ENCODE measurements at regions not wholly inside any gene's neighbourhood (a gene's known extent, or its start where the extent isn't known, plus 50 kb on each side); places are given as distances from the start of the nearest gene placed in this dataset.
A peak's percentile ranks its signal among the peaks of the same experiment; 100 is the strongest.
"Not testable (repeated sequence)": the region's sequence is repeated elsewhere in the genome, so short reads cannot be mapped to it uniquely, and the experiment has no call there.

DNA sequence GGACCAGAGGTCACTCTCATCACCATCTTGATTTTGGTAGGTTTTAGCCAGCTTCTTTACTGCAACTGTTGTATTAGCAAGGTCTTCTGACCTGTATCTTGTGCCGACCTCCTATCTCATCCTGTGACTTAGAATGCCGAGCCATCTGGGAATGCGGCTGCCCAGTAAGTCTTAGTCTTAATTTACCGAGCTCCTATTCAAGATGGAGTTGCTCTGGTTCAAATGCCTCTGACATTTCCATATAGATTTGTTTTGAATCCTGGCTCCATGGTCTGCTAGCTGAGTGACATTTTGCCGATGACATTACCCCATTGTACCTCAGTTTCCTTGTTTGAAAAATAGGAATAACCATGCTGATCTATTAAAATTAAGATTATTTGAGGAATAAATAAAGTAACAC lies 193.9 kb upstream of the HMCN1 start:
- no peak for DNase-seq (ENCODE audit: low read depth in 3 of 3)

DNA sequence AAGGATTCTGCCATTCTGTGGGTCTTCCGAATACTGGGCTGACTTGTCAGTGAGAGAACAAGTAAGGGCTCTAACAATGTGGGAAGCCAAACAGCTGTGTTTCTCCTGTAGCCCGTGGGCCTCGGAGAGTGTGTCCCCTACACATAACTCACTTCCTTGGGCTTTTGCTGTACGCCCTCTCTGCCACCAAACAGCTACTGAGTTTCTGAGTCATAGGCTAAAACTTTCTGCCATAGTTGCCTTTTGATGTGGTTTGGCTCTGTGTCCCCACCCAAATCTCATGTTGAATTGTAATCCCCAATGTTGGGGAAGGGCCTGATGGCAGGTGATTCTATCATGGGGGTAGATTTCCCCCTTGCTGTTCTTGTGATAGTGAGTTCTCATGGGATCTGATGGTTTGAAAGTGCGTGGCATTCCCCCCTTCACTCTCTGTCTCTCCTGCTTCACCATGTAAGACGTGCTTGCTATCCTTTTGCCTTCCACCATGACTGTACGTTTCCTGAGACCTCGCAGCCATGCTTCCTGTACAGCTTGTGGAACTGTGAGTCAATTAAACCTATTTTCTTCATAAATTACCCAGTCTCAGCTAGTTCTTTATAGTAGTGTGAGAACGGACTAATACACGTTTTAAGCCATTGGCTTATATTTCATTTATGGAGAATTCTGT lies 194.8 kb upstream of the HMCN1 start:
- DNase-seq (ENCODE audit: low read depth in 3 of 3): peak in 1 of 3 donors; percentile 8

DNA sequence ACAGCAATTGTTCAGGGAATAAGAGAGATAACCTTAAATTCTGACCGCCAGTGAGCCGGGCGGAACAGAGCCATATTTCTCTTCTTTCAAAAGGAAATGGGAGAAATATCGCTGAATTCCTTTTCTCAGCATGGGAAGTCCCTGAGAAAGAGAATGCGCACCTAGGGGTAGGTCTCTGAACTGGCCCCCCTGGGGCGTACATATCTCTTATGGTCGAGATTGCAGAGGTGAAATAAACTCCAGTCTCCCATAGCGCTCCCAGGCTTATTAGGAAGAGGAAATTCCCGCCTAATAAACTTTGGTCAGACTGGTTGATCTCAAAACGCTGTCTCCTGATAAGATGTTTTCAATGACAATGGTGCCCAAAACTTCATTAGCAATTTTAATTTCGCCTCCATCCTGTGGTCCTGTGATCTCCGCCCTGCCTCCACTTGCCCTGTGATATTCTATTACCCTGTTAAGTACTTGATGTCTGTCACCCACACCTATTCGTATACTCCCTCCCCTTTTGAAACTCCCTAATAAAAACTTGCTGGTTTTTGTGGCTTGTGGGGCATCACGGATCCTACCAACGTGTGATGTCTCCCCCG lies 195.8 kb upstream of the HMCN1 start:
- DNase-seq (ENCODE audit: low read depth in 3 of 3): not testable (repeated sequence)

DNA sequence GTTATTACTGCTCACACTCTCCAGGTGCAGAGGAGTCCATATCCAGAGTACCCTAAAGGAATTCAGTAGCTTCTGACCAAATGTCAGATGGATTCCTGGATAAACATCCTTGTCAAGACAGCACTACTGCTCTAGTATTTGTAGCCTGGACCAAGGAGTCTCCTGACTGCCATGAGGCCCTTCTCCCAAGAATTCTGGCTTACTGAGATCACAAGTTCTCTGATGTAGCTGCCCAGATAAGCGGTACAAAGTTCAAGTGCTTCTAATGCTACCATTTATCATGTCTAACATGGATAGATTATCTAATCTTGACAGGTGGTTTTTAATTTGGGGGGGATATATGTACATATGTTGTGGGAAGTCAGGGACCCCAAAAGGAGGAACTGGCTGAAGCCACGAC lies 196.6 kb upstream of the HMCN1 start:
- no peak for DNase-seq (ENCODE audit: low read depth in 3 of 3)

DNA sequence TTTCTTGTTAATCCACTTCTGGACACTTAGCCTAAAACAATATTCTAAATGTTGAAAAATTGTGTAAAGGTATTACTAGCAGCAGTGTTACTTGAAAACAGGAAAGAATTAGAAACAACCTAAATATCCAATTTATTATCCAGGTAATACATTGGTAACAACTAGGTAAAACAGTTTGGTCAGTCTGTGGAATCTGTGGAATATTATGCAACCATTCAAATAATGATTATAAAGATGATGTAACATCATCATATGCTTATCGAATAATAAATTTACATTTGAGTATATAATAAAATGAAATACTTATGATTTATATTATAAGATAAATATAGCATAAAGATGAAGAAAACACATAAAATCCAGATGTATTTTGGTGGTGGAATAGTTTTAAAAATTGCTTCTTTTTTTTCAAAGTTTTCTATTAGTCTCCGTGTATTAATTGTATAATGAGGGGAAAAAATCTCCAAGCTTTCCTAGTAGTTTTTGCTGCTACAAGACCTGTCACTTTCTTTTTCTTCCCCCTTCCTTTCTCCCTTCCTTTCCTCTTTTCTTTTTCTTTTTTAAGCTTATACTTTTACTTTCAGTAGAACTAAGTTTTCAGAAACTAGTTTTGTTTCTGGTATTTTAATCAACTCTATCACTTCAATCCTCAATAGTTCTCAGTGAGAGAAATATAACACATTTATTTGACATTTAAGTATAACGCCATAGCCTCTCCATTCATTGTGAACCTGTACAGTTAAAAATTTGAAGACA lies 197.8 kb upstream of the HMCN1 start:
- no peak for DNase-seq (ENCODE audit: low read depth in 3 of 3)

DNA sequence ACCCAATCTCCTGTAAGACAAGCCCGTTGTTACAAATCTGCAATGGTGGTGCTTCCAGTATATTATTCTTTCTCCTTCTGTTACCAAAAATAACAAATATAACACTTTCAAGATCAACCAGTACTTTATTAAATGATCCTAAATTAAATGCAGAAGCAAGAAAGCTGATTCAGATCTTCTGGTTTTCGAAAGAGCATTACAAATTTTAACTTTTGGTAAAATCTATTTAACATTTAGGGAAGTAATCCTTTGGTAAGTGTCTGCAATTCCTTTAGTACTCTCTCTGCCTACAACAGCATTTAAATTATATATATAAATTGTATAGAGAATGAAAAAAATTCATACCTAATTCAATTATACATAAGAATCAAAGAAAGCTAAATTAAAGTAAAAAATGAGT lies 198.6 kb upstream of the HMCN1 start:
- no peak for DNase-seq (ENCODE audit: low read depth in 3 of 3)

DNA sequence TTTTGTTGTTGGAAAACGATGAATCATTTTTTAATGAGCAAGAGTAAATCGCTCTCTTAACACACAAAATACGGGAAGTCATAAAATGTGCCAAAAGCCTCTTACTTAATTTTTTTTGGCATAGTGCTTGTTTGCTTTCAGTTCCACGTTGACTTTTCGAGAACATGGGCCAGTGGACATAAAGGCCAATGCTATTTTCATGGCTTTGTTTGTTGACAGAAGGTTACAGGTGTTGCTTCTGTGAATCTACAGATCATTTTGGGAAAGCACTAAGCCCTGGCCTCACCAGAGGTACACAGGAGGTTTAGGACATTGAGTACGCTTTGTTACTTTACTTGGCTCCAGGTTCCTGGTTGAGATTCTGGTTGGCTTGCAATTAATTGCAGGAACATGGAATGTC lies 199.4 kb upstream of the HMCN1 start:
- no peak for DNase-seq (ENCODE audit: low read depth in 3 of 3)

DNA sequence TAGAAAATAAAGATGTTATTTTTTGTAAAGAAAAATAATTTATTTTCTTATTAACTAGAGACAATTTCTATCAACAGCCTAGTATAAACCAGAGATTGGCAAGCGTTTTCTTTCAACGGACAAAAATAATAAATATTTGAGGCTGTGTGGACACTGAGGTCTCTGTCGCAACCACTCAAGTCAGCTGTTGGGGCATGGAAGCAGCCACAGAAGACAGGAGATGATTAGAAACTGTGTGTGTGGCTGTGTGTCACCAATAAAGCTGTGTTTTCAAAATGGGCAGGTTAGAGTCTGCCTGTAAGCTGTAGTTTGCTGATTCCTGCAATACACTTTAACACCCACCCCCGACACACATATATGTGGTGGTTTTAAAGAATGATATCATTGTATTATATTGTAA lies 200.6 kb upstream of the HMCN1 start:
- DNase-seq (ENCODE audit: low read depth in 3 of 3): no peak

DNA sequence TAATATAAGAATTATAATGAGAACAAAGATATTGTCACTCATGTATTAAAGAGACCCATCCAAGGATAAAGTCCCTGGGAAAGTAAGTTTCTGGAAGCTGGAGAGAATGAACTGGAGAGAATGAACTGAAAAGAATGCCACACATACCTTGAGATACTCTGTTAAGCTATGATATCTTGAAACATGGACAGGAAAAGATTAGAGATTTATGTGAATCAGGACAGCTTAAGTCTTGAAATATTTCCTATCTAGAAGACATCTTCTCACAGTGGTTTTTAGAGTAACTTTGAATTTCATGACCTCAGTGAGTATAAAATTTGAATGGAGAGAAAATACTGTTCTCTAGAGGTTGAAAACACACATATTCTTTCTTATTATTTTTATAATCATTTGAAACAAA lies 201.3 kb upstream of the HMCN1 start:
- no peak for DNase-seq (ENCODE audit: low read depth in 3 of 3)

DNA sequence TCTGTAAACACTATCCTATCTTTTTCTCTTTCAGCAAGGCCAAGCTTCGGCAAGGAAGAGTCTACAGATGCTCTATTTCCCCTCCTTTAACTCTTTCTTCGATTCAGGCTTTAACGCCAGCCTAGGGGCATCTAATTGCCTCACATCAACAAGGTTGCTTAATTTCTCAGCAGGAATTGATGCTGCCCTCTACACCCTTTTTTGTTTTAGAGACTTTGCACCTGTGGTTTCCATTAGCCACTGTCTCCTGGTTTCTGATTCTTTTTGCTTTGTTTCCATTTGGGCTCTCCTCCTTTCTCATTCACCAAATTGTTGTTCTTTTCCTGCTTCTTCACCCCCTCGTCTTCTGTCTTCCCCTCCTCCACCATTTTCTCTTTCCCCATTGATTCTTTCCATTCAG lies 202.4 kb upstream of the HMCN1 start:
- DNase-seq (ENCODE audit: low read depth in 3 of 3): no peak

DNA sequence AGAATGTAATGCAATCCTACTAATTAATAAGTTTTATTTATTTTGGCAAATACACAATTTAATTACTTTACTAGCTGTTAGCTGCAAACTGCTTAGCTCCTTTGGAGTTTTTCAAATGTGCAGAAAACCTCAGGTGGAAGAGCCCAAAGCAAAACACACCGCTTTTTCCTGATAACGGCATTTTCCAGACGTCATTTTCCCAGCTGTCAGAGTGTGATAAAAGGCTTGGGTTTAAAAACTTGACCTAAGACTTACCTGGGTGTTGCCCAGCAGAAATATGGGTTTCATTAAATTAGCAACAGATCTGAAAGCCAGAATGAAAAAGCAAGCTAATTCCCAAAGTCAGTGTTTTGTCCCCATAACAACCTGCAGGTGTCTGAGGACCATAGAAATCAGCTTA lies 204.0 kb upstream of the HMCN1 start:
- DNase-seq (ENCODE audit: low read depth in 3 of 3): no peak

DNA sequence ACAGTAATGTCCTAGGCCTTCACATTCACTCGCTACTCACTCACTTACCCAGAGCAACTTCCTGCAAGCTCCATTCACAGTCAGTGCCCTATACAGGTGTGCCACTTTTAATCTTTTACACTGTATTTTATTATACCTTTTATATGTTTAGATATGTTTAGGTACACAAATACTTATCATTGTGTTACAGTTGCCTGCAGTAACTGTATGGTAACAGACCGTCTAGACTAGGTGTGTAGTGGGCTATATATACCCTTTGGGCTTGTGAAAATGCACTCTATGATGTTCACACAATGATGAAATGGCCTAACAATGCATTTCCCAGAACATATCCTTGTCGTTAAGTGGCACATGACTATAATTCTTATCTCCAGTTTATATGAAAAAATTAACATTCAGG lies 204.5 kb upstream of the HMCN1 start:
- DNase-seq (ENCODE audit: low read depth in 3 of 3): no peak

DNA sequence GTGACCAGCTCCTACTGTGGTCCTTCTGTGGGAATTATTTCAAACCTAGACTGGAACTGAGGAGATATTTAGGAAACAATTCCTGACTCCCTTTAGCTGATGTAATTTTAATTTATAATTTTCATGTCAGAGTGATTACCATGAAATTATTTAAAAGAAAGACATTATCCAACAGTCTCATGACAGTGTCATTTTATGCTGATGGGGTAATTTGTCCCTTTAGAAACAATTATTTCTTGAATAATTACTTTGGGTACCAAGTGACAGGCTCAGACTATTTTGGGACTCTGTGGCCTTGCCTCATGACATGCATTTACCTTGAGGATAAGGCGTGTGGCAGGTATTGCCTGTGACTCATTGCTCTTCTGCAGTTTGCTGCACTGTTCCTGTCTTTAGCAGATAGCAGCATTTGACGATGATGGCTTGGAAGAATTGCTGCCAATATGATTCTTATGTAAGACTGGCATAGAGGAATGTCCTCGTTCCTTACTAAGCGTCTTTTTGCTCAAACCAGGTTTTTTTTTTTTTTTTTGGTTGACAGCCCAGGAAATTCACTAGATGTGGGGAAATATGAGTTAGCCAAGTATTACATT lies 206.0 kb upstream of the HMCN1 start:
- no peak for DNase-seq (ENCODE audit: low read depth in 3 of 3)

DNA sequence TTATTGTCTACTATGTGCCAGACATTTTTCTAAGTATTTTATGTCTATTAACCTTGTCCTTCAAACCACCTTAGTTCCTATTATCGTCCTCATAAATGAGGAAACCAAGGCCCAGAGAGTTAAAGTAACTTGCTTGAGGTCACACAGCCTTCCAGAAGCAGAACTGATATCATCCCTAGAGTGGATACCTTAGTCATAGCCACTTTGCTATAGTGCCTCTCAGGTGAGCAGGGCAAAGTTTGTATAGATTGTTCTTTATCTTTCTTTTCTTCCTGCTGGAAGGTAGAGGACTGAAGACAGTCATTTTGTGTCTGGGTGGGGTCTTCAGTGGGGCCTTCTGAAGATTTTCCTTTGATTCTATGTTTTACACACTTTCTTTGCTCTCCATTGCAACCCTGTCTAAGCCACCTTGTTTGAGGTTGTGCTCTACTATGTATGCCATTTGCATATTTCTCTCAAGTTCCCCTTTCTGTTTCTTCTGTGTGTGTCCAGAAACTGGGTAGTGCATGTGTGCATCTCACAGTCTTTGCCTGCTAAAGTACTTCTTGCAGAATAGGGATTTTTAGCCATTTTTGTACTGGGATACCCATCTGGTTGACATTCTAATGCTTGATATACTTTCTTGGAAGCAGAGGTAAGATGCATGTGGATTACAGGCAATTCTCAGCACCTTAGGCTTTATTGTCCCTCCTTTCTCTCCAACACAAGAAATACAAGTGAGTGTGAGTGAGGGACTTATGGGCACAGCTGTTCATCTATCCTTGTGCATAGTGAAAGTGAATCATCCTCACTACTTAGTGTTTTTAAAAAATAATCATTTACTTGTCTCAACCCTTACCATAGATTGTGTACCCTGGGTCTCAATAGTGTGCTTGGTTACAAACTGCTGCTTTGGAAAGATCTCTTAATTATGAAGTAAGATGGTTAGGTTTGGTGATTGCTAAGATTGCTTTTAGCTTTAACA lies 207.6 kb upstream of the HMCN1 start:
- DNase-seq (ENCODE audit: low read depth in 3 of 3): no peak

DNA sequence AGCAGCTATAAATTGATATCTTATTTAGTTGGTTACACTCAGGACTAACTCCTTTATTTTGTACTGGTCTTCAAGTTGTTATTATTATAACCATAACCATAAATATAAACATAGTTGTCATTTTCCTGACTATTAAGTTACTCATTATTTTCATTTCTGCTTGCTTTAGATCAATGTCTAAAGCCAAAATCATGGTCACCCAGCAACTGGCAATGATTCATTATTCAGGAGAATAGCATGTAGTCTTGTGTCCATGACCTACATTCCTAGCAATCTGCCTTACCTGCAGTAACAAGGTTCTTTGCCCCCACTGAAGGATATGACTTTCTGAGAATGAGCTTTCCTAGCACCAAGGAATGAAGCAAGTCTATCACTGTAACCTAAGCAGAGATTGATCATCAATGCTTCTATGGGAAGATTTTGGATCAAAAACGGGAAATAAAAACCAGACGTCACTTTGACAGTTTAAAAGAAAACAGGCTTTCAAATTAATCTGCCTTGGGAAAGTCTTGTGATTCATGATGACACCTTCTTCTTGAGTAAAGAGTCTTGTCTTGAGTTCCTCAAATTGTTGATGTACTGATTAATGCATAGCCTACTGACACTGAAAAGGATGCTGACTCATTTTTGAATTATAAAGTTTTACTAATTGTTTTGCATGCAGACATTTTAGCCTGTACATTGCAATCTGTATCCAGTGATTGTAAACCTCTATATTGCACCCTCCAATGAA lies 203.3 kb upstream of the IVNS1ABP start:
- DNase-seq (ENCODE audit: low read depth in 3 of 3): no peak

DNA sequence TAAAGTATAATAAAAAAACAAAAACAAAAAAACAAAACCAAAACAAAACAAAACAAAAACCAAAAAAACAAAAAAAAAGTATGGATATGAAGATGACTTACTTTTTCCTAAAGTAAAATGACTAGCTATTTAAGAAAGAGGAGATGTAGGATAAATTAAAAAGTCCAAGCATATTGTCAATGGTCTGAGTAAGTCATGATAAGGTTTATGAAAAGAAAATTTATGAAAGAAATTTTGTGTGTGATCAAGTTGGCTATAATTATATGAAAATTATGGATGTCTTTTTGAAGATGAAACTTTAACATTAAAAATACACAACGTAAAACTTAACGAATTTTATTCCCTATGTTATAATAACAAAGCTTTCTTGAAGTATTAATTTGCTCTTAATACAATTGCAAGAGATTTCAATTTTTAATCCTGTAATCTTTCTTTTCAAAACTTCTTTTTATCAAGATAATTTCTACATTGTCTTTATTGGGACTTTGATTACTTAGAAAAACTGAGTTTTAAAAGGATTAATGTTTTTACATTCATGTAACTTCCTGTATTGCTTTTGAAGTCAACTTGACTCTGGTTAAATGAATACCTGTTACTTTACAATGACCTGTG lies 200.9 kb upstream of the IVNS1ABP start:
- DNase-seq (ENCODE audit: low read depth in 3 of 3): no peak

DNA sequence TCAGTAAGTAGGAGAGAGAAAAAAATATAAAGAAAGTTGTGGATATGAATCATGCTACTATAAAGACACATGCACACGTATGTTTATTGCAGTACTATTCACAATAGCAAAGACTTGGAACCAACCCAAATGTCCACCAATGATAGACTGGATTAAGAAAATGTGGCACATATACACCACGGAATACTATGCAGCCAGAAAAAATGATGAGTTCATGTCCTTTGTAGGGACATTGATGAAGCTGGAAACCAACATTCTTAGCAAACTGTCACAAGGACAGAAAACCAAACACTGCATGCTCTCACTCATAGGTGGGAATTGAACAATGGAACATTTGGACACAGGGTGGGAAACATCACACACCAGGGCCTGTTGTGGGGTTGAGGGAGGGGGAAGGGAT lies 200.3 kb upstream of the IVNS1ABP start:
- DNase-seq (ENCODE audit: low read depth in 3 of 3): not testable (repeated sequence)

DNA sequence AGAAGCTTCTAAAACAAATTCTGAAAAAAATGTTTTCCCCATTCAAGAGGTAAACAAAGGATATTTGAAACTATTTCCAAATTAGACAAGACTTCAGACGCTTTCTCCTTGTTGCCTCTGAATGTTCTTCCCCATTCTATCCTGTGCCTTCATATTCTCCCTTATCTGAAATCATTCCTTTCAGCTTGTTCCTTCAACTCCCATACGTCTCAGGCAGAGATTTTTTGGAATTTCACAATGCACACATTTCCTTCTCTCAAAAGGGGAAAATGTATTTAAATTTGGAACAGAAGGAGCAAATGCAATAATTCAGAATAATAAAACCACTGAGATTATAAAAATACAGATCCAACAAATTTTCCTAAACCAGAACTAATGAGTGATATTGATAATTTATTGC lies 198.7 kb upstream of the IVNS1ABP start:
- no peak for DNase-seq (ENCODE audit: low read depth in 3 of 3)

DNA sequence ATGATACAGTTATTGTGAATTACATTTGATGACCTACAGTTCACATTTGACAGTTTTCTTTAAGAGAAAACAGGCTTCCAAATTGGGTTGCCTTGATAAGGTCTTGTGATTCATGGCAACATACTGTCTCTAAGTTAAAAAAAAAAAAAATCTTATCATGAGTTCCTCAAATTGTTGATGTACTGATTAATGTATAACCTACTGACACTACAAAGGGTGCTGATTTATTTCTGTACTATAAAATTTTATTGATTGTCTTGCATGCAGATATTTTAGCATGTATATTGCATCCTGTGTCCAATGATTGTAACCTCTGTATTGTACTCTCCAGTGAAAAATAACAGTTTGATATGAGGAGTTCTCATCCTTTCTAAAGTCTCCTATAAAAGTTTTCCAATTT lies 197.3 kb upstream of the IVNS1ABP start:
- DNase-seq (ENCODE audit: low read depth in 3 of 3): no peak

DNA sequence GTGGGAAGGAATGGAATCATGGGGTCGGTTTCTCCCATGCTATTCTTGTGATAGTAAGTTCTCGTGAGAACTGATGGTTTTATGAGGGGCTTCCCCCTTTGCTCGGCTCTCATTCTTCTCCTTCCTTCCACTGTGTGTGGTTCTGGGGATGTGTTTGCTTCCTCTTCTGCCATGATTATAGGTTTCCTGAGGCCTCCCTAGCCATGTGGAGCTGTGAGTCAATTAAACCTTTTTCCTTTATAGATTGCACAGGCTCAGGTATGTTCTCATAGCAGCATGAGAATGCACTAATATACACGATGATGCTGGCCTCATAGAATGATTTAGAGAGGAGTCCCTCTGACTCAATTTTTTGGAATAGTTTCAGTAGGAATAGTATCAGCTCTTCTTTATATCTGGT lies 195.4 kb upstream of the IVNS1ABP start:
- no peak for DNase-seq (ENCODE audit: low read depth in 3 of 3)

DNA sequence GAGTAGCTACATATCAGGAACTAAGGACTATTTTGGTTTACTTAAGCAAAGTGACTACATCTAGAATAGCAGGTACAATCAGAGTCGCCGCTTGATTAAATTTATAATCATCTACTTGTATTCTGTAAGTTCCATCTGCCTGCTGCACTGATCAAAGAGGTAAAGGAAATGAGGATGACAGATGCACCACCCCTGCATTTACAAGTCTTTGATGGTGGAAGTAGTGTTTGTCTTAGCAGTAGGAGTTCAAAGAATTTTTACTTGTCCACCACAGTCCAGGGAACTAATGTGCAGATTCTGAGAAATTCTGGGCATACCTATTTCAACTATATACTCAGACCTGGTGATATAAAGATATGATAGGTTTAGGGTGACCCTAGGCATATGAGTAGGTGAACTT lies 184.1 kb upstream of the IVNS1ABP start:
- DNase-seq (ENCODE audit: low read depth in 3 of 3): no peak

Measured in stimulated activated CD4-positive, alpha-beta T cell treated with anti-CD3 and anti-CD28 coated beads, TNF-alpha, amount 100 ng/mL, for 48 hours (primary cell).